NCI-H510A (cell line): ENCODE measurements at regions not wholly inside any gene's neighbourhood (a gene's known extent, or its start where the extent isn't known, plus 50 kb on each side); places are given as distances from the start of the nearest gene placed in this dataset.

Experiments used
- DNase-seq: peaks from one replicate; lab custom pipeline; 2025; lab: John Stamatoyannopoulos, UW

DNA sequence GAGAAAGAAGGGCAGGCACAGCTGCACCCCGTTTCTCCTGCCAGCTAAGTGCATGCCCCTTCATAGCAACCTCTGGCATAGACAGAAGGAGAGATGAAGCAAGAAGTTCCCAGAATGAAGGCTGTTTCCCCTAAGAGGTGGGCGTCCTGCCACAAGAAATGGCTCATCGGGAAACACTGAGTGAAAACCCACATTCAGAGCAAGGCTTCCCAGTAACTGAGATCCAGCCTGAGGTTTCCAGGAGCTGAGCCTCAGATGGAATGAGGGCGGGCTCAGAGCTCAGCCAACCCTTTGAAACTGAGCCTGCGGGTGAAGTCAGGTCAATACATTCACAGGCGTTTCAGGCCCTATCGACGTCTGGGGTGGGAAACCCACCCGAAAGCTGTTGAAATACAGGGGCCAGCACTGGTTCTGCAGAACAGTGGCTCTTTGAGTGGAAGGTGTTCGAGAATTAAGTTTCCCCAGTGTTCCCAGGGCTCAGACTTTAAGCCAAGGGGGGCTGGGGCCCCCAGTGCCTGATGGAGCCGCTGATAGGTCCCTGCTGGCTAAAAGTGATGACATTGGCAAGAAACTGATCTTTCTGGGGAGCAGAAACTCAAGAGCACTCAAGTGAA, 510.2 kb downstream of the RPS24 start:
- no peak for DNase-seq

DNA sequence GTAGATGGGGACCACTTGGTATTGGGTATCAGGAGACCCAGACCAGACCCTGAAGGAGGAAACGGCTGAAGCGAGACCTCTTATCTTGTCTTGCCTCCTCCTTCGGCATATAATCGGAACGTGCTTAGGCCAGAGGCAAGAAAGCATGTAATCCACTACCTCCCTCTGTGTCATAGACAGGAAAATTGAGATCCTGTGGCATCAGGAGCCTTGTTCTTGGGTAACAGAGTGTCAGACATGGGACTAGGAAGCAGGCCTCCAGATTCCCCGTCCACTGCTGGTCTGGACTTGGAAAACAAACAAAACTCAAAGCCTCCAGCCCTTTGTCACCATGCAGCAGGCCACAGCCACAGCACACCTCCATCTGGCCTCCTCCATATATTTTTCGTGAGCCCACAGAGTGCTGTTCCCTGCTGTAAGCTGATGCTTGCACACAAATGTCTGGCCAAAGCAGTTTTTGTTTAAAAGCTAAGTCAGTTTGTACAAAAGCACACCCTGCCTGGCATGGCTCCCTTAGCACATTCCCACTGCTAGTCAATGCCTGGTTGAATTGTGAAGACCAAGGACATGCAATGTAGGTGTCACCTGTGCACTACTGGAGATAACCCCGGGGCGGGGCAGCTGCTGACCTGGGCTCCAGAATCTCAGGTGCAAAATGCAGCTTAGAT, 510.9 kb downstream of the RPS24 start:
- DNase-seq = no peak

GRCh38 chr10:78545756-78546155, 512.1 kb downstream of the RPS24 start:
- DNase-seq = no peak

GRCh38 chr10:78547397-78547796, 513.7 kb downstream of the RPS24 start:
- DNase-seq = no peak

DNA sequence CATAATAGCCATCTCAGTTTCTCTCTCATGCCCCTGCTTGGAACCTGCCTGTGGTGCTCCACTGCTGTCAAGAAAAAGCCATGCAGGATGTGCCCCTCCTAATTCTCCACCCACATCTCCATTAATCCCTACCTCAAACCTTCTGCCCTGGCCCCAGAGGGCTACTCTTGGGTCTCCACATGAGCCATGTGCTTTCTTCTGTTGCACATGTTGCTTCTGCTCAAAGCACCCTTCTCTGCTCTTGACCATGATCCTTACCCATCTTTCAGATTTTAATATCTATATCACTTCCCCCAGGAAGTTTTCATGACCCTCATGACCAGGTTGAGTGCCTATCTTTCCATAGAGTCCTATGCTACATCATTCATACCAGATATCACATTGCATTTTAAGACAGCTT, 514.2 kb downstream of the RPS24 start:
- DNase-seq = no peak

DNA sequence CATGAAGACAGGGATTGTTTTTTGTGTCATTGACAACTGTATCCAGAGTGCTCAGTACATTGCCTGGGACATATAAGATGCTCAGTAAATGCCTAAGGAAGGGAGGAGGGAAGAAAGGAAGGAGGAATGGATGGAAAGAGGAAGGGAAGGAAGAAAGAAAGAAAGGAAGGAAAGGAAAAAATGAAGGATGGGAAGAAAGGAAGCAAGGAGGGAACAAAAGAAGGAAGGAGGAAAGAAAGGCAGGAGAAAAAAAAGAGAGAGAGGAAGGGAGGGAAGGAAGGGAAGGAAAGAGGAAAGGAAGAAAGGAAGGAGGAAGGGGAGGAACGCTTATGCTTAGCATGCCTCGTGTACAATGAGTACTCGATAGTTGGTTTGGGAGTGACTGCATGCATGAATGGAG, 514.7 kb downstream of the RPS24 start:
- no peak for DNase-seq

GRCh38 chr10:78549140-78549935, 515.7 kb downstream of the RPS24 start:
- DNase-seq = no peak

DNA sequence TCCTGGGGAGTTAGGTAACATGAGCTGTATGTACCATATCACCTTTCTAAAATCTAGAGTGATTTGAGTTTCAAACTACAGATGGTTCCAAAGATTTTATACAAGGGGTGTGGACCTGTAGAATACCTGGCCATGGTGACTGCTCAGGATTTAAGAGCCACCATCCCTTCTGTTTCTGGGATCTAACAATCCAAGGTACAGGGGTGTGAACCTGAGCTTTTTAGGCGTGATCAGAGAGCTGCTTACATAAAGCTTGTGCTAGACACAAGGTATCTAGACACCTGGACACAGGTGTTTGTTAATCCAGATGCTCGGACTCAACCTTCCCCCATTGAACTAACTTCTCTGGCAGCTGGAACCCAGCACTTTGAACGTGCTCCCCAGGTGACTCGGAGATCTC, 516.4 kb downstream of the RPS24 start:
- no peak for DNase-seq

- DNase-seq = no peak
Observed at GRCh38 chr10:78550716-78551115, 517.1 kb downstream of the RPS24 start.

DNA sequence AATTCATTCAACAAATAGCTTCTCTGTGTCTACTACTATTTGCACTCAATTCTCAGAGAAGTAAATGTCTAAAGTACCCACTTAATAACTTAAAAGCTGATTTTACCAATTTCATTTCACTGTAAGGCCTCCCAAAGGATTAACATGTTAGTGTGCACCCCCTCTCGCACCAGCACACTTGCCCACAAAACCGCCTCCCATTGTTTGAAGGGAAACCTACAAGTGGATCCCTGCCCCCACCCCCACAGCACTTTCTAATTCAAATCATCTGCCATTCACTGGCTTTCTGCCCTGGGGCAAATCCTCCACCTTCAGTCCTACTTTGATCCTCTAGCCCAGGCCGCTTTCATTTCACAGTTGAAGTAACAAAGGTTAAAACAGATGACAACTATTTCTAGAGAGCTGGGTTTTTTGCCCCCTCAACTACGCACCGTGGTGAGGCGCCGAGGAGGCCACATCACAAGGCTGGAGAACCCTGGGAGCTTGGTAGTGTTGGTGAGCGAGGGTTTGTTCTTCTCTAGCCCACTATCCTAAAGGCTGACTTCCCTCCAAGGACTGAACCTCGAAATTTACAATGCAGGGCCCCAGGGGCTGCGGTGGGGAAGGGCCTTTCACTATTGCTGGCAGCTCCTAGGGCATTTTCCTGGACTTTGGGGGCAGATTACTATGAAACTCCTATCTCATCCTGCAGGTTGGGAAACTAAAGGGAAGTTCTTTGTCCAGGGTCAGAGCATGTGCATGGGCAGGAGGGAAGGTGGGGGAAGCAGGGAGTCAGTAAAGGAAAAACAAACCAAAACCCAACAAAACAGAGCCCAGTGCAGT, 517.4 kb upstream of the ZMIZ1 start:
- DNase-seq = no peak

GRCh38 chr10:78552261-78552811, 516.4 kb upstream of the ZMIZ1 start:
- no peak for DNase-seq

DNA sequence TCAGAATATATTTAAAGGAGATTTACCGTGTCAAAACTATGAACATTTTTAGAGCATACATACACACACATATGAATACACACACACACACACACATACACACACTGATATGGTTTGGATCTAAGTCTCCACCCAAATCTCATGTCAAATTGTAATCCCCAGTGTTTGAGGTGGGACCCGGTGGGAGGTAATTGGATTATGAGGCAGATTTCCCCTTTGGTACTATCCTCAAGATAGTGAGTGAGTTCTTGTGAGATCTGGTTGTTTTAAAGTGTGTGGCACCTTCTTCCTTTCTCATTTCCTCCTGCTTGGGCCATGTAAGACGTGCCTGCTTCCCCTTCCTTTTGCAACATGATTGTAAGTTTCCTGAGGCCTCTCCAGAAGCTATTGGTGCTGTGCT, 515.0 kb upstream of the ZMIZ1 start:
- no peak for DNase-seq

GRCh38 chr10:78555128-78555527, 513.6 kb upstream of the ZMIZ1 start:
- DNase-seq = no peak

DNA sequence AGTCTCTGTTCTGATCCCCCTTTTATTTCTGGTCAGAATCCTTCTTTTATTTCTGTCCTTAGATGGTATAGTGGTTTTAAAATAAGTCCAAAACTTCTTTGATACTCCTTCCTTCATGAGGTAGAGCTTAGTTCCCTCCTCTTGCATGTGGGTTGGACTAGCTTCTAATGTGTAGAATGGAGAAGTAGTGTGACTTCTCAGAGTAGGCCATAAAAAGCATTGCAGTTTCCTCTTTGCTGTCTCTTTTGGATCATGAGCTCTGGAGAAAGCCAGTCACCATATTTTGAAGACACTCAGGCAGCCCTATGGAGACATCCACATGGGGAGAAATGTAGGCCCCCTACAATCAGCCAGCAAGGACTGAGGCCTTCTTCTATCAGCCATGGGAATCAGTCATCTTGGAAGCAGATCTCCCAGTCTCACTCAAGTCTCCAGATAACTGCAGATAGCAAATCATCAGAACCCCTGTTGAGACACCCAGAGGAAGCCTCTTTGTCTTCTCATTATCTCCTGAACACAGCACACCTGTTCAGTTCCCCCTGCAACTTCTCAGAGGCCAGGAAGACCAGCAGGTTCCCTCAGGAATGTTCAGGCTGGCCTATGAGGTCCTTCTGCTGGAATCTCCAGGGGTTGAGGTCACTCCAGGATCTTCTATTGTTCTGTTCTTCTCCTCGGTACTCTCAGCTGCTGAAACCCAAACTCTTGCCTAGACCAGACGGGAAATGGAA, 511.9 kb upstream of the ZMIZ1 start:
- no peak for DNase-seq

- DNase-seq = no peak
Observed at GRCh38 chr10:78557433-78557925, 511.3 kb upstream of the ZMIZ1 start.

DNA sequence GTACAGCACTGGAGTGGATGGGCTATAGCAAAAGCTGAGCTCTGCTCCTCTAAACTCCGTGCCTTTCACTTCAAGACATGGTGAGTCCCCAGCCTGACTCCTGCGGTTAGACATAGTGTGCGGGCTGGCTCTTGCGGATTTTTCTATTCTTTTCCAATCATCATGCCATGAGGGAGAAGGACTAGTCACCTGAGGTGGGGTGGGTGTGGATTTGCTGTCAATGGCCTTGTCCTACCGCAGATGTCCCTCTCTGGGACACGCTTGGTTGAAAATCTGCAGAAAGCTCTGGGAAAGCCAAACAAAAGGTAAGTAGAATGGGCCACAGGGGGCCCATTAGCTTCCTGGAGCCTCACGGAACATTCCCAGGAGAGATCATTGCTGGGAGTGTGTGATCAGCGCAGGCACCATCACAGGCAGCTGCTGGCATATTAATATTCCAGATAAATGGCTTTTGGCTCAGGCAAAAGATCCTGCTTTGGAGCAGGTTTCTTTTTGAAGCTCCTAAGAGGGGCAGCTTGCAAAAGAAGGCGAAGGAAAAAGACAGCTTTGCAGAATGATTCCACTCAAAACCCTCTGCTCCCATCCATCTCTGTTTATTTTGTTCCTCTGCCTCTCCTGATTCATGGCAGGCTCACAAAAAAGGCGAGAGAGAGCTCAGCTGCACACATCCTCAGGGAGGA, 509.0 kb upstream of the ZMIZ1 start:
- DNase-seq = peak; percentile 86

DNA sequence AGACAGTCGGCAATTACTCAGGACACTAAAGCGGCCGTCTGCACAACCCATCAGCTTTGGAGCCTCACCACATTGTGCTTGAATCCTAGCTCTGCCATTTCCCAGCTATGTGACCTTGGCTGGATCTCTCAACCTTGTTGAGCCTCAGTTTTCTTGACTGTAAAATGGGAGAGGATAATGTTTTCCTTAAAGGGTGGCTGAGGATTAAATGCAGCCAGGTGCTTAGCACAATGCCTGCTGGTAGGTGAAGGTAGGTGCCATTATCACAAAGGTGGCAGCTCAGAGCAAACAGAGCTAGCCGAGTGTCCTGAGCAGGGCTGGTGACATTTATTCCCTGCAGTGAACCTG, 508.5 kb upstream of the ZMIZ1 start:
- DNase-seq = no peak

- DNase-seq = no peak
Observed at GRCh38 chr10:78563314-78563713, 505.5 kb upstream of the ZMIZ1 start.

DNA sequence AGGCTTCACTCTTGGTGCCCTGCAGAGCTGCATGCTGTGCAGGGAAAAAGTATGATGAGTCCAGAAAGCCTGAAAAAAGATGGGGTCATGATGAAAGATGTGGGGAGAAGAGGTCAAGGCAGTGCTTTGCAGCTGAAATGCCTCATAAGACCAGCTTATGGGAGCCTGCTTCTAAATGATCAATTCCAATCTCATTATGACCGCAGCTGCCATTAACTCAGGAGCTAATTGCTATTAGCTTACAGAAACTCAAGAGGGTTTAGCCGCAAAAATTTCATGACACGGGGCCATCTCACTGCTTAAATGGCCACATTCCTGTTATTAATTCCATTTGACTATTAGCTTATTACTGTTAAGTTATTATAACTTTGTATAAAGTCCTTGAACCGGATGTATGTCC, 502.9 kb upstream of the ZMIZ1 start:
- no peak for DNase-seq

- no peak for DNase-seq
Observed at GRCh38 chr10:78566284-78567111, 502.3 kb upstream of the ZMIZ1 start.
